GM18511 (cell line): ENCODE measurements at regions not wholly inside any gene's neighbourhood (a gene's known extent, or its start where the extent isn't known, plus 50 kb on each side); places are given as distances from the start of the nearest gene placed in this dataset.
A peak's percentile ranks its signal among the peaks of the same experiment; 100 is the strongest.
"Not testable (repeated sequence)": the region's sequence is repeated elsewhere in the genome, so short reads cannot be mapped to it uniquely, and the experiment has no call there.

Source experiments
- ATAC-seq: cut with Tn5 transposase; IDR thresholded peaks from one replicate; pipeline ENCODE4 v1.9.1; 2021; ENCODE audit warnings: mild to moderate bottlenecking, moderate library complexity; ENCODE audit not compliant: unreplicated experiment

DNA sequence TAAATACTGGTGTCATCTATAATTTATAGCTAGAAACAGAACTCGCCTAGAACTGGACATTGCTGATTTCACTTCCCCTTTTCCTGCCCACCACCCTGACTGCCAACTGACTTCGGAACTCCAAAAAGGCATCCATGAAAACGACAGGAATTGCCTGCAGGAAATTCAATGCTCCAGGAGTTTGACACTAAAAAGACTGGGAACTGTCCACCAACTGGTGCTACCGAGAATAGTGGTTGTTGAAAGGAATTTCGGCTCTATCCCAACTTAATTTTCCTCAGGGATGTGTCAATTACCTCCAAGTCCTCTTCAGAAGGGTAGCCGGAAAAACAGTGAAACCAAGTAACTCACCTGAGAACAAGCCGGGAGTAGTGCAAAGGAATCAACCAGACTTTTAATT is 440.0 kb downstream of the PRELID2 start:
- ATAC-seq, result not testable (repeated sequence)

DNA sequence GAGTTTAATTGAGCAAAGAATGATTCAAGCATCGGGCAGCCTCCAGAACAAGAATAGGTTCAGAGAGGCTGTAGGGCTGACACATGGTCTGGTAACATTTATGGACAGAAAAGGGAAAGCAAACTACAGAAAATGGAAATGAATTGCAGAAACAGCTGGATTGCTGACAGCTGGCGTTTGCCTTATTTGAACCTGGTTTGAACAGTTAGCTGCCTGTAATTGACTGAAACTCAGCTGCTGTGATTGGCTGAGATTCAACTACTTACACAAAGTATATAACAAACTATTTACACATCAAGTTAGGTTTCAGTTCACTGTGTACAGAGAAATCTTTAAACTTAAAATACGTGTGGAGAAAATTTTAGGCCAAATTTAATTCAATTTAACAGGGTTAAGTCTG is 441.7 kb downstream of the PRELID2 start:
- ATAC-seq, result no peak

DNA sequence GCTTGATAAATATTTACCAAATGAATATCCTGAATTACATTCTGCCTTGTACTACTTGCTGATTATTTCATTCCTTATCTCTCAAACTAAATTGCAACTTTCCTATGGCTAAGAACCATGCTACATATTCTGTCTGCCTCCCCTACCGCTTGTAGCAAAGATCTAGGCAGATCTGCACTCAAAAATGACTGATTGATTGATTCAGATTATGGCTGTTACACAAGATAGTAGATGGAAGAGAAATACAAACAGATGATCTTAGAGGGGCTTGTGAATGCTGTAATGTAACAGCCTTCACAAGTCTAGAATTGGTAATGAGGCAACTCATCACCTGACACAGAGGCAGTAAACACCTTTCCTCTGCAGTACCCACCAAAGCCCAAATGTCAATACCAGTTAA is 446.1 kb downstream of the PRELID2 start:
- no peak for ATAC-seq

DNA sequence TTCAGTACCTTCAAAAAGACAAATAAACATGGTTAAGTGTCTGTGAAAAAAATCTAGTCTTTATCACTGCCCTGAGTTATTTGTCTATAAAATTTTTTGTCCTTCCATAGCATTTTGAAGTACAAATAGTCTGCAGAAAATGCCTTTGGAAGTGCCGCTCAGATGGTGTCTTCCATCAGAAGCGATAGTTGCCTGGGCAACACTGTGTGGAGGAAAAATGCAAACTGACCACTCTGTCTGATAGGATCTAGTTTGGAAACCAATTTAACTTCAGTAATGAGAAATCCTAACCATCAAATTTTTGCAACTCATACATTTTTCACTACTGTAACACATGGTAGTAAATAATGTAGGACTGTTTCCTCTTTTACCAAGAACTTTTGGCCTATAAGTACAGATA is 449.9 kb downstream of the PRELID2 start:
- no peak for ATAC-seq

DNA sequence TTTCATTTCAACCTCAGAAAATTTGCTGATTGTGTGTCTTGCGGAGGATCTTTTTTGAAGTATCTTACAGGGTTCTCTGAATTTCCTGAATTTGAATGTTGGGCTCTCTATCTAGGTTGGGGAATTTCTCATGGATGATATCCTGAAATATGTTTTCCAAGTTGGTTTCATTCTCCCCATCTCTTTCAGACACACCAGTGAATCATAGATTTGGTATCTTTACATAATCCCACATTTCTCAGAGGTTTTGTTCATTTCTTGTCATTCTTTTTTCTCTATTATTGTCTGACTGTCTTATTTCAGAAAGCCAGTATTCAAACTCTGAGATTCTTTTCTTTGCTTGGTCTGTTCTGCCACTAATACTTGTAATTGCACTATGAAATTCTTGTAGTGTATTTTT is 456.9 kb downstream of the PRELID2 start:
- no peak for ATAC-seq

DNA sequence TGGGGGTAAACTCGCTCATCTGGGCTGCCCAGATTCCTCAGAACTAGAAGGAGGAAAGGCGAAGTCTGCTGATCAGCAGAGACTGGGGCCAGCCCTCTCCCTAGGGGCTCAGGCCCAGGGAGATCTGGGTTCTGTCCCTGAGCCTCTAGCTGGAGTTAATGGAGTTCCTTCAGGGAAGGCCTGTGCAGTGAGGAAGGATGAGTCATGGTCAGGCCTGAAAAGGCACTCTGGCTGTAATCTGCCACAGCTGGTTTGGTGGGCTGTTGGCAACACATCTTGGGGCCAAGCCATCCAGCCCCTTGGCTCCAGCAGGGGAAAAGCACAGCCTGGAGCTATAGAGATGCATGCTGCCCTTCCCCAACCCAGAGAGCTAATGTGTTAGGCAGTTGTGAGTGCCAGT is 459.6 kb downstream of the PRELID2 start:
- ATAC-seq, result no peak

DNA sequence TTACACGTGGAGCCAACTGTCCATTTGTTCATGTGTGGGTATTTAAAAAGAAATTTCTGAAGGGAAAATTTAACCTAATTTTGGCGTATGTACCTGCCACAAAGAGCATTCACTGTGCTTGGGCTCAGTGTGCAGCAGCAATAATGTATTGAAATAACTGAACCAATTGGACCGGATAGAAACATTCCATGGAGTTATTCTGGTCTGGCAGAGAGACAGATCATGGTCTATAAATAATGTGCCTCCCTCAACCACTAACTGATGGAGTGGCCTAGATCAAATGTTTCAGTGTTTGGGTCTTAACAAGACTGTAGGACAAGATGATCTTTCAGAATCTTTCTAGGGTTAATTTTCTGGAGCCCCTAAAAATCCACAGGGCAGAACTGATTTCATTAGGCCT is 469.7 kb downstream of the PRELID2 start:
- ATAC-seq, result no peak

DNA sequence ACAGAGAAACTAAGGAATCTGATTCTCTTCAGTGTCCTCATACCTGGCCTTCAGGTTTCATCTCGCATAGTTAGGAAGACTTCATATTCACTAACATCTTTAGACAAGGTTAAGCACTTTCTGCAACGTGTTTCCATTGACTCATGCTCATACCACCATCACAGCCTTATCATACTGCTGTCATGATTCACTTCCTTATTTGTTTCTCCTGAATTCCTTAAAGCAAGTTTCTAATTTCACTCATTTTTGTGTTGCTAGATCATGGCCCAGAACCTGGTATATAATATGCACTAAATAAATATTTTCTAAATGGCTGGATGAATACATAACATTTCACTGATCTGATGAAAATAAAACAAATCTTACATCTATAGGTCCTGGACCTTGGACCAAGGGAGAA is 472.9 kb downstream of the PRELID2 start:
- no peak for ATAC-seq

DNA sequence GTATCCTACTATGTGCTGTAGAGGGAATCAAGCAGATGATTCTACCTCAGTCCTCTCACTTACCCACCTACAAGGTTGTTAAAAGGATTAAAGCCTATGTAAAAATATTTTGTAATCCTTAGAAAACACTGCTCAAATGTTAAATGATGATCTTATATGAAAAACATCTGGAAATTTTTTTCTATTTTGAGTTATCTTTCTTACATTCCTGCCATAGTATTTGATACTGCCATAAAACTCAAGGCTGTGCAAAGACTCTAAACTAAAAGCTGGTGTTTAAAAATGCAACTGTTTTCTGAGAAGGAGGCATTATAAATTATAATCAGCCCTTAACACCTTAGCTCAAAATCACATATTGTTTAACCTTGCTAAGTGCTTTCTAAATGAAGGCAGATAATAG is 474.2 kb downstream of the PRELID2 start:
- ATAC-seq, result no peak

DNA sequence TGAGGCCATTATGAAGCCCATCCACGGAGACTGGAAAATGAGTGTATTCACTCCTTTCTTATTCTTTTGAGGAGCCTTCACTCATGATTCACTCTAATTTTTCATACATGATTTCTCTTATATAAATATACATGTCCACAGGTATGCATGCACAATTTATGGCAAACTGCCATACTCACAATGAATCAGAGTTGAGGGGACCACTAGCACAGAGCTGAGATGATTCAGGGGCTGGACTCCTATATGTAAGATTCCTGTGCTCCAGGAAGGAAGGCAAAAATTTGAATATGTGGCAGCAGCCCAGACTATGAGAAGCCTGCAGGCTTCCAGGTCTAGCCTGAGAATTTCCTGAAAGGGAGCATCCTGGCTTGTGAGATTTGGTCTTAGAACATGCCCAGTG is 484.6 kb downstream of the PRELID2 start:
- ATAC-seq, result no peak

DNA sequence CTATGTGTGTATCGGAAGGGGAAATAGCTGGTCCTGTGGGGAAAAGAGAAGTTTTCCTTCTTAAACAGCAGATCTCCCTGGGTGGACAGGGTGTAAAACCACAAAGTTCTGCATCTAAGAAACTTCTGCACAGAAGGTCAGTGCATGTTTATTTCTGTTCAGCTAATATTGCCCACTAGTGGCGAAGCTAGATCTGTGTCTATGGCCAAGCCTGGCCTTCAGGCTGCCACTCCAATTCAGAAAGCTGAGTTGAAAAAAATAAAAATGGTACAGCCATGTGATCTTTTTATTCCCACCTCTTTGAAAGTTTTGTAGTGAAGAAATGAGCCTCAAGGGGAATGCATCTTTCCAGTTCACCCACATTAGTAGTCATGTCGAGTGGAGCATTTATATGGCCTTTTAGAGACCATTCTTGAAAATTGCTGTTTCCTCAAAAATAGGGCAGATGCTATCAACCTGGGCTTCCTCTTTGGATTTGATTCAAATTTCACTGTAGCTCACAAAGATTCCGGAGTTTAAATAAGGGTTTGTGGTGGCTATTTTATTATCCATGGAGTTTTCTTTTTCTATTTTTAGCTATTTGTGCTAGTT is 488.0 kb downstream of the PRELID2 start:
- peak; percentile 63 for ATAC-seq

DNA sequence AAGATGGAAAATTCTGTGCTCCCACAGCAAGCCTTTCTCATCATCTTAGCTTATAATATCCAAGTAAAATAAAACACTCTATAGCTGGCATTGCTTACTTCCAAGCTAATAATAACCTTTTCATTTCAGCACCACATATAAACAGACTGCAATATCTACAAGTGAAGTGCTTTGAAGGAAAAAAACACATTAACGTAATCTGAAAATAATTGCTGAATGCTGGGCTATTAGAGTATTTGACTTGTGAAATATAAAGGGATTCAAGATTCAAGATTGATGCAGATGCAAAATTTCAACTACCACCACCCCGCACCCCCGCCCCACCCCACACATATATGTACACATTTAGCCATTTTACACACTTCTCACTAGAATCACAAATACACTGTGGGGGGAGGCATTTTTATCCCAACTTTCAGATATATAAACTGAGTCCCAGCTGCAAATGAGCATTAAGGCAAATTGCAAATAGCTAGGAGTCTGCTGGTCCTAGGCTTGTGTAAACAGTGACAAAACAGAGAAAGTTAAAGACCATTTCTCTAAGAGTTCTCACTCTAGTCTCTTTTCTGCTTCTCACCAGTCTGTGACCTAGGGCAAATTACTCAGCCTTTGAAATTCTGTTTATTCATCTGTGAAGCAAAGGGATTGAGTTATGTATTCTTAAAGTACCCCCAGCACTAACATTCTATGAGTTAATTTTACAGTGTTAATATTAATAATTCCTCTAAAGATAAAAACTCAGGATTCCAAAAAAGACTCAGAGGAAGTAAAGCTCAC is 489.4 kb downstream of the PRELID2 start:
- ATAC-seq, result no peak

DNA sequence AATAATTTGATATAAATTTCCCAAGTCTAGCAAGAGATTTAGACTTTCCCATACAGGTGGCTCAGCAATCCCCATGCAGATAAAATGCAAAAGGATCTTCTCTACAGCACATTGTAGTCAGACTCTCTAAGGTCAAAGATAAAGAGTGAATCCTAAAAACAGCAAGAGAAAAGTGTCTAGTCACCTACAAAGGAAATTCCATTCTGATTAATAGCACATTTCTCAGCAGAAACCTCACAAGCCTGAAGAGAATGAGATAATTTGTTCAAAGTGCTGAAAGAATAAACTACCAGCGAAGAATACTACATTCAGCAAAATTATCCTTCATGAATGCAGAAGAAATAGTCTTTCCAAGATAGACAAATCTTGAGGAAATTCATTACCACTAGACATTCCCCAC is 493.3 kb downstream of the PRELID2 start:
- no peak for ATAC-seq

DNA sequence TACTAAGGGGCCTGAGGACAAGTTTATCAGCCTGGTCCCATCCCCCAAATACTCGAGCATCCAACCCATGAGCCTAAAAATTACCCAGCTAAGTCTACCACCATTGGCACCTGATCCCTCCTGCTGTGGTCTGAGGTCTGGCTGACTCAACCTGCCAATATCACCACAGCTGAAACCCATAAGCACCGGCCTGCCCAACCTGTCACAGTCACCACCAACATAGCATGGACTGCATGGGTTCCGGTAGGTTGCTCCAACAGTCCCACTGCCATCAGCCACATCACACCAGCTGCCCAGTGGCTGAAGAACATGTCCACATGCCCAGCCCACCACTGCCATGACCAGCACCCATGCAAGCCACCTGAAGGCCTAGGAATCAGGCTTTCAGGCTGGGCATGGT is 495.0 kb downstream of the PRELID2 start:
- no peak for ATAC-seq

DNA sequence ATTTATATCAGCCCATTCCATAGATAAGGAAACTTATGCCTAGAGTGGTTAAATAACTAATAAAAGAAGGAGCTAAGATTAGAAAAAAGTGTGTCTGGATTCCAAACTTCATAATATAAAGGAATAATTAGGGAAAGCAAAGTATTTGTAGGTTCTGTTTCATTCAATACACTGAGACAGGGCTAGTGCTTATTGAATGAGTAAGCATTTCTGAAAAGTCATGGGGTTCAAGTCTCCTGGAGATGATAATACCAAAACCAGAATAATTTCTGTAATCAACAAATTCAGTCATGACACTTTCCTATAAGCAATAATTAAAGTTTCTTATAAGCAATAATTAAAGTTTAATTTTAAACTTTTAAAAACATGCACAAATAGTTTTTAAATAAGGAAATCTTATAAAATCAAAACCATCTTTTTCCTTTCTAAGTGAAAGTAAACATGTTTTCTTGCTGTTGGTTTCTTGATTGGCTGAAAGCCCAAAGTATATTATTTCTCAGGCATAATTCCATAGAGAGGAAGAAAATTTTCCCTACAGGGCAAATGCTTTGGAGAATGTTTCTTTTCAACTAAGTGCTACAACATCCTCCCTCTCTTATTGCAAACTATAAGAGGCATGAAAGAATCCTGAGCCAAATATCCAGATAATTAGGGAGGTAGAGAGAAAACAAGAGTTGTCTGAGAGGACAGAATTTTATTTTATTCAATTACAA is 510.2 kb downstream of the PRELID2 start:
- ATAC-seq, result no peak

DNA sequence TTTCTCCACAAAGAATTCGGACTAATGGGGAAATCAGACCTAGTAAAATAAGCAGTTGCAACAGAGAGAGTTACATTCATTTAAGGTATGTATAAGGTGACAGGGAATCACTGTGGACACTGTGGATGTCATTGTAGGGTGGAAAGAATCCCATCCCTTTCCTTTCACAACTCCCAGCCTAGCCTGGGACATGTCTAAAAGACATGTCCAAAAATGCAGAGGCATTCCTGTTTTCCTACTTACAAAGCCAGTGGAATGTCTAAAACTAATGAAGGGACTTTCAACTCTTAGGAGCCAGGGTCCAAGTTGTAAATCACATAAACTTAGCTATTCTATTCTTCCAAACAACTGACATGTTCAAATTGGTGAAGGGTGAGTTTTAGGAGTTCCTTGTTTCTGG is 511.0 kb downstream of the PRELID2 start:
- no peak for ATAC-seq

DNA sequence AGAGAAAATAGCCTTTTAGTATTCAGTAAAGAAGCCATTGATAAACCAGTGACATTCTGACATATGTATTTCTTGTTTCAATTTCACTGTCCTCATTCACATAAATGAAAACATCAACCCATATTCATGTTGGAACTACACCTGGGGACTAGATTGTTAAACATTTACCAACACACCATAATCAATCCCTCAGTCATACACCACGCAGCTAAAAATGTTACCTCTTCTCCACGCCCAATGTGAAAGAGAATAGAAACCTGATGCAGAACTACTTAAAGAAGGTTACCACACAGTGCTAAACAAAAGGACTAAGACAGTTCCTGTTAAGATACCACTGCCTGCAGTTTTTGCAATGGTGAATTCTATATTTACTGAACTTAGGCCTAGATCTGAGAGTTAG is 518.9 kb downstream of the PRELID2 start:
- peak; percentile 87 for ATAC-seq

DNA sequence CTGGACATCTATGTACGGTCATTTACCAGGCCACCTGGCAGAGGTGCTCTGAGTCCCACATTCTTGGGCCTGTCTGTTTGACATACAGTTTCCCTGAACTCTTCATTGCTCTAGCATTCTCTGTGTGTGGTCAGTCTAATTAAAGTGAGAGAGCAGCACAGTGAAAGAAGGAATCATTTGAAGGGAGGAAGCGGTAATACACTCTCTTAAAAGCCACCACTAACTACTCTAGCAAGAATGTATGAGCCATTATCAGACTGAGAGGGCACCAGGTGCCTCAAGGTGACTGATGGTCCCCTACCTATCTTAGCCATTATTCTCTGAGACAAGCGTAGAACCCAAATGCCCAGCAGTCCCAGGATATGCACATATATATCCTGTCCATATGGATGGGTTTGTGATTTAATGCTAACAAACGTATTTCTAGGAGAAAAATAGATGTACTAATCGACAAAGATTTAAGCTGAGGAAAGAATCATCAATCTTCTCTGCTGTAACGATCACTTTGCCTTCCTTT is 527.2 kb downstream of the PRELID2 start:
- no peak for ATAC-seq

DNA sequence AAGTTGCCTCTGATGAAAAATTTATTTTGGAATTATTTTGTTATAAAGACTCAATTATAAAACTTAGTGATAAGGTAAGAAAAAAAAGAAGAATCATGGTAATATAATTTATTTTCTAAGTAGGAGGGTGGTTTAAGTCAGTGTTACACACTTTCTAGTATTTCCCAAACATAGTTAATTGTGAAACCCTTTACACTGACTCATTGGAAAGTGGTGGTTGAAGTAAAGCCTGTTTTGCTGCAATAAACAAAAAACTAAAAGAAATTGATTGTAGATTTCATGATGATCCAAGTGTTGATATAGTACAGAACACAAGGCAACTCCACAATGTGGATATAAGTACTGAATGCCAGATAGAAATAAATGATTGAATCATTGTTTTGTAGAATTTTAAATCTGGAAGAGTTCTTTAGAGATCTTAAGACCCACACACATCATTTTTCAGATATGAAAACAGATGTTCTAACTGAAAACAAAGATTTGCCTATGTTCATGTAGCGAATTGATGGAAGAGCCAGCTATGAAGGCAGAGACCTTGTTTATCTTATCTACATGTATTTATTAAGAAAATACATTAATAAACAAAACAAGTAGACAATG is 539.8 kb downstream of the PRELID2 start:
- no peak for ATAC-seq

DNA sequence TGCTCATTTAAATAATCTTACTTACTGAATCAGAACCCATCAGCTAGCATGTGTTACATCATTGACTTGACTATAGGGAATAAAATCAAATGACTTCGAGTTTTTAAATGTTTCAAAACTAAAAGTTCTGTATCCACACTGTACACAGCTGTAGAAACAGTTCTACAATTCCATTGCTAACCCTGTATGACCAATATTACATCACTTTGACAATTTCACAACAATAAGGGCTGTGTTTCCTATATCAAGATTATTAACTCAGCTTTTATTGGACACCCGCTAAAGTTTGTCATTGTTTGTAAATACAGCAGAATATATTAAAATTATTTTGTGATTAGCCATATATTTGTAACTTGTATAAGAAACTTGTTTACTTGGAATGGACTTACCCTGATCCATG is 540.8 kb downstream of the PRELID2 start:
- ATAC-seq, result no peak

DNA sequence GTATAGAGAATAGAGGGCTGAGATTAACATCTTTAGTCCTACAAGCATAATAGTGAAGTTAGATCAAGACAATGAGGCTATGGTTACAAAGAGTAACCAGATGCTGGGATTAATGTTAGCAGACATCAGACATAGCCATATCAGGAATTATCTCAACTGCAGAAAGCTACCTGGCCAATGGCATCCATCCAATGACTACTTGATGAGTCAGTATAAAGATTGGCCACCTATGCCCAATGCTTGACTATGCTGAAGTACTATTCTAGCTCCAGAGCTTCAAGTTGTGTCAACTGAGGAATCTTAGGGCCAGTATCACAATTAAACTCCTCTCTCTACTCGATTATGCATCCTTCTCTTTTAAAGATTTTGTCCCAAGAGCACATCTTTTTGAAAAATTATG is 541.4 kb downstream of the PRELID2 start:
- ATAC-seq, result no peak

DNA sequence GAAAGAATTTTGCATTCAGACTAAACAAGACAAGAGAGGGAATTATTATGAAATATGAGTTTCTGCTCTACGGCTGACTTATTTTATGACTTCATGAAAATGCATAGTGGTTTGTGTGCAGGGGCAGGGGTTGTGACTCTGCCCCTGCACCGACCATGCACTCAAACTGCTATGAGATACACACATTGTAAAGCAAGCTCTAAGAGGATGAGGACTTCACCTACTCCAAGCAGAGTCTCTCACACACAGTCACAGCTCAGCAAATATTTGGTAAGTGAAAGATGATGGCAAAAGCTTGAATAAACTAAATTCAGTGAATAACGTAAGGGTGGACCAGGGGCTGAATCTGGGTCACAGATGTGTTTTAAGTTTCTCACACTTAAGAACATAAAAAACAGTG is 542.9 kb downstream of the PRELID2 start:
- no peak for ATAC-seq
